DMS79 (cell line): ENCODE measurements at regions not wholly inside any gene's neighbourhood (a gene's known extent, or its start where the extent isn't known, plus 50 kb on each side); places are given as distances from the start of the nearest gene placed in this dataset.
"Not testable (repeated sequence)": the region's sequence is repeated elsewhere in the genome, so short reads cannot be mapped to it uniquely, and the experiment has no call there.

ENCODE experiments used
- DNase-seq: peaks from one replicate; lab custom pipeline; 2025; lab: John Stamatoyannopoulos, UW

- no peak for DNase-seq
Measured at GRCh38 chrX:5702890-5703289, 525.8 kb downstream of the NLGN4X start.

DNA sequence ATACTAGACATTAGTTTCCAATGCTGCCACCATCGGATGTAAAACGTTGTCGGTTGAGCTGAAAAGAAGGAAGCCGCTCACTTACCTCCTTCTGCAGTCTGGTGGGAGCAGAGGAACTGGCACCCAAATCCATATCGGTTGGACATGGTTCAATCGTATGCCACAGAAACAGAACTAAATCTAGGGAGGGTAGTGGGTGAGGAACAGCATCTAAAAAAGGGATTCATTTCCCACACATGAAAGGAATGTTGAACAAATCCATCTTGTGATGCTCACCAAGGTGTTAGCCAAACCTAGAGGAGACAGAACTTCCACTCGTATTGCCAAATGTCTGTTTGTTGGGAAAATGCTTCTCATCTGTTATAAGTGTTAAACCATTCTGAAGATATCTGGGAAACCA lies 532.7 kb downstream of the NLGN4X start:
- DNase-seq: no peak

GRCh38 chrX:5683996-5684395 lies 544.7 kb downstream of the NLGN4X start:
- no peak for DNase-seq

- no peak for DNase-seq
Measured at GRCh38 chrX:5681159-5681558, 547.5 kb downstream of the NLGN4X start.

DNA sequence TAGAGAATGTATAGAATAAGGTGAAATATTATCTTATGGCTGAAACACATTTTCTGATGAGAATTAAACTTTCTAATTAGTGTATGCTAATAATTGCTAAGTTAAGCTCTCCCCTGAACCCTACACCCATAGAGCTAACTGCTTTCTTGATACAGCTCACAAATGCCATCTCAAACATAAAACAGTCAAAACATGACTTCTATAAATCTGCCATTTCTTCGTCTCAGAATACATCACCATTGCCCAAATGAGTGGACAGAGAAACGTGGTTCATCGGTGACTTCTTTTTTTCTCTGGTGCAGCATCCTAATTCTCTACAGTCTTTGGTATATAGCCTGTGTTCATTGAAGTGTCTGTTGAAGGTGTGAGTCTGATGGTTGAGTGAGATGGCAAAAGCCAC lies 554.6 kb downstream of the NLGN4X start:
- DNase-seq: no peak

- DNase-seq: no peak
Measured at GRCh38 chrX:5672099-5672498, 556.6 kb downstream of the NLGN4X start.

DNA sequence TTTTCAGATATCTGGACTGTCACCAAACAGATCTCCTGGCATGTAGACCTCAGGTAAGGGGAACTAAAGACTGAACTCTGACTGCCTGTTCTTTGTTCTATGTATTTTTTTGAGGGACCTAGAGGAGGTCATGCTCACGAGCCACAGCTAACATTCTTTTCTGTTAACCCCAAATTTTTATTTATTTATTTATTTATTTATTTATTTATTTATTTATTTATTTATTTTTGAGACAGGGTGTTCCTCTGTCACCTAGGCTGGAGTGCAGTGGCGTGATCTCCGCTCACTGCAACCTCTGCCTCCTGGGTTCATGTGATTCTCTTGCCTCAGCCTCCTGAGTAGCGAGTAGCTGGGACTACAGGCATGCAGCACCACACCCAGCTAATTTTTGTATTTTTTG lies 562.0 kb downstream of the NLGN4X start:
- DNase-seq: not testable (repeated sequence)

DNA sequence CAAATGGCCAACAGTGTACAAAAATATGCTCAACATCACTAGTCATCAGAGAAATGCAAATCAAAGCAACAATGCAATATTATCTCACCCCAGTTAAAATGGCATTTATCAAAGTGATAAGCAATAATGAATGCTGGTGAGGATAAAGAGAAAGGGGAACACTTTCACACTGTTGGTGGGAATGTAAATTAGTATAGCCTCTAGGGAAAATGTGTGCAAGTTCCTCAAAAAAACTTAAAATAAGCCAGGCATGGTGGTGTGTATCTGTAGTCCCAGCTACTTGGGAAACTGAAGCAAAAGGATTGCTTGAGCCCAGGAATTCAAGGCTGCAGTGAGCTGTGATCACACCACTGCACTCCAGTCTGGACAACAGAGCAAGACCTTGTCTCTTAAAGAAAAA lies 572.1 kb downstream of the NLGN4X start:
- DNase-seq: no peak

DNA sequence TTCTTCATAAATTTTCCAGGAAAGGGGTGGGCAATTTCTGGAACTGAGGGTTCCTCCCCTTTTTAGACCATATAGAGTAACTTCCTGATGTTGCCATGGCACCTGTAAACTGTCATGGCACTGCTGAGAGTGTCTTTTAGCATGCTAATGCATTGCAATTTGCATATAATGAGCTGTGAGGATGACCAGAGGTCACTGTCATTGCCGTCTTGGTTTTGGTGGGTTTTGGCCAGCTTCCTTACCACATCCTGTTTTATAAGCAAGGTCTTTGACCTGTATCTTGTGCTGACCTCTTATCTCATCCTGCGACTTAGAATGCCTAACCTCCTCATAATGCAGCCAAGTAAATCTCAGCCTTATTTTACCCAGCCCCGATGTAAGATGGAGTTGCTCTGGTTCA lies 577.8 kb downstream of the NLGN4X start:
- DNase-seq: no peak

DNA sequence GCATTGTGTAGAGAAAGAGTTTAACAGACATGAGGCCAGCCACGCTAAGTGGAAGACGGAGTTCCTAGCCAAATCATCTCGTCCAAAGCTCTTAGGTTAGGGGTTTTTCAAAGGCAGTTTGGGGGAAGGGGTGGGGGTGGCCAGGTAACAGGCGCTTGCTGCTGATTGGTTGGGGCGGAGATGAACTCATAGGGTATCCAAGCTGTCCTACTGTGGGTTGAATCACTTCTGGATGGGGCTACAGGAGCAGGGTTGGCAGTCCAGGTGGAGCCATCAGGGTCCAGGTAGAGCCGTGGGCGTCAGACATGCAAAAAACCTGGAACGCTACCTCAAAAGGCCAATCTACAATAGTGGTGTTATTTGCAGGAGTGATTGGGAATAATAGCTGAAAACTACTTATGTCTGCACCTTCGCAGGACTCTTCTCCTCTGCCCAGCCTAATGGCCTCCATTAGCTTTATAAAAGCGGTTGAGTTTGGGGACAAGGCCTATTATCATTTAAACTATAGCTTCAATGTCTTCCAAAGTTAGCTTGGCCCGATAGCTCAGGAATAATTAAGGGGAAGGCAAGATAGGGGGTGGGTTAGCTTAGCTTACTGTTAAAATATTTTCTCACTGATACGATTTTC lies 579.6 kb downstream of the NLGN4X start:
- DNase-seq: no peak

GRCh38 chrX:5646818-5647217 lies 581.8 kb downstream of the NLGN4X start:
- DNase-seq: no peak

DNA sequence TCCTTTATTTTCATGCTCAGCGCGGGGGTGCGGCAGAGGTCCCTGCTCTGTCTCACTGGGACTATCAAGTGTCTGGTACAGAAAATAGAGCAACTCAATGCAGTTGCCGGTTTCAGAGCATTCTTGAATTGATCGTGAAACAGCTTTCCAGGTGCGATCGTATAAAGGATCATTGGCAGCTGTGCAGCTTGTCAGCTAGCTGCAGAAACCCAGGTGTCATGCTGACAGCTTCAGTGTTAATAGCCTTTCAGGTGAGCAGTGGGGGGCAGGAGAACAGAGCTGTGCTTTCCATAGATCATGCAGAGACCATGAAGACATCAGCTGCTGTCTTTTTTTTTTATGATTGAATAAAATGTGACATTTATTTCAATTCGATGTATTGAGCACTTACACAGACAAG lies 583.9 kb downstream of the NLGN4X start:
- DNase-seq: no peak

DNA sequence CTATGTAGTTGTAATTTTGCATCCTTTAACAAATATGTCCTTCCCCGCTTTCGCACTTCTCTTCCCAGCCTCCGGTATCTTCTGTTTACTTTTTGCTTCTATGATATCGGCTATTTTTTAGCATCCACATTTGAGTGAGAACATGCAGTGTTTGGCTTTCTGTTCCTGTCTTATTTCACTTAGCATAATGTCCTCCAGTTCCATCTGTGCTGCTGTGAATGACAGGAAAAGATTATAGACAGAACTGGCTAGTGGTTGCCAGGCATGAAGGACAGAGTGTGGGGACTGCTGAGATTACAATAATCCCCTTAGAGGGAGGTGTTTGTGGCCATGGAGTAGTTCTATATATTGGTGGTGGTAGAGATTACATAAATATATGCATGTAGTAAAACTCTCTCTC lies 588.6 kb downstream of the NLGN4X start:
- DNase-seq: no peak

- no peak for DNase-seq
Measured at GRCh38 chrX:5638572-5638971, 590.1 kb downstream of the NLGN4X start.

GRCh38 chrX:5632887-5633286 lies 595.8 kb downstream of the NLGN4X start:
- no peak for DNase-seq

DNA sequence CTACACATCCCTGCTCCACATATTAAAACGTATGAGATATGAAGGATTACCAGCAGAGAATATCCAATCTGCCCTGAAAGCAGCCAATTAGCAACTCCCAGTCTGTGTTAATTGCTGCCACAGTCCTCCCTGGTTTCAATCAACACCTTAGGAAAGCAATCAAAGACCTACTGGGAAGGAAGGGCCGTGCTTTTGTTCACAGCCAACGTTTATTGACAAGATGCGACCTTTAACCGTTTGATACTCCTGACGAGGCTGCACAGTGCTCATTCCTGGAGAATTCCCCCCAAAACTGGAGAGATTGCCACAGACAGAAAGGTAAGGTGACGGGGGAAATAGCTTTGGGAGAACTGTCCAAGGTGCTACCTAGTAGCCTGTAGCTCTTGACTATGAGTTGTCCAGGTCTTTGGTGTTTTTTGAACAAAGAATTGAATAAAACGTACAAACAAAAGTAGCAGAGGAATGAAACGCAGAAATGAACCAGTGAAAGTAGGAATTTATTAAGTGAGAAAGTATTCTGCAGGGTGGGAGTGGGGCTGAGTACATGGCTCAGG lies 596.5 kb downstream of the NLGN4X start:
- no peak for DNase-seq

DNA sequence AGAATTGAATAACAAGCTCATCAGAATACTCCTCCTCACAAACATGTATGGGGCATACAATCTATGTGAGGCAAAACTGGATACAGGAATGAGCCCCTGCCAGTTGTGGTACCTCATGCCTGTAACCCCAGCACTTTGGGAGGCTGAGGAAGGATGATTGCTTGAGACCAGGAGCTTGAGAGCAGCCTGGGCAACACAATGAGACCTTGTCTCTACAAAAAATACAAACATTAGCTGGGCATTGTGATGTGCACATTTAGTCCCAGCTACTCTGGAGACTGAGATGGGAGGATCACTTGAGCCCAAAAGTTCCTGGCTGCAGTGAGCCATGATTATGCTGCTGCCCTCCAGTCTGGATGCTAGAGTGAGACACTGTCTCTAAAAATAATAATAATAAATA lies 611.0 kb downstream of the NLGN4X start:
- no peak for DNase-seq

DNA sequence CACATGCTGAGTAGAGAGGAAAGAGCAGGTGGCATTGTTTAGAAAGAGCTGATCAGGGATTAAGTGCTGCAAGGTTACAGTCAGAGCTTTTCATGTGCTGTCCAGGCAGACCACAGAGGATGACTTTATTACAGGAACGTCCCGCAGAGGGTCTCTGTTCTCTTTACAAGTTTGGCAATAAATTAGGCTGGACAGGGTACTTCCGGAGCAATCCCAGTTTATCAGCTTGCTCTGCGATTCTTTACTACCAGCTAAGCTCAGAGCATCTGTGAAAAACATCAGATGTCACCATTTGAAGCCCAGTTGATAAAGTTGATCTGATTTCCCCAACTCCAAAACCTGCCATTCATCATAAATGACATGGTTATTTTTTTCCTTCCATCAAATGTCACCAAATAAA lies 633.1 kb downstream of the NLGN4X start:
- no peak for DNase-seq

GRCh38 chrX:5586726-5587125 lies 641.9 kb downstream of the NLGN4X start:
- DNase-seq: no peak

GRCh38 chrX:5575407-5575806 lies 653.3 kb downstream of the NLGN4X start:
- DNase-seq: no peak

- DNase-seq: no peak
Measured at GRCh38 chrX:5568934-5569333, 659.7 kb downstream of the NLGN4X start.

GRCh38 chrX:5559386-5559785 lies 669.3 kb downstream of the NLGN4X start:
- DNase-seq: no peak

DNA sequence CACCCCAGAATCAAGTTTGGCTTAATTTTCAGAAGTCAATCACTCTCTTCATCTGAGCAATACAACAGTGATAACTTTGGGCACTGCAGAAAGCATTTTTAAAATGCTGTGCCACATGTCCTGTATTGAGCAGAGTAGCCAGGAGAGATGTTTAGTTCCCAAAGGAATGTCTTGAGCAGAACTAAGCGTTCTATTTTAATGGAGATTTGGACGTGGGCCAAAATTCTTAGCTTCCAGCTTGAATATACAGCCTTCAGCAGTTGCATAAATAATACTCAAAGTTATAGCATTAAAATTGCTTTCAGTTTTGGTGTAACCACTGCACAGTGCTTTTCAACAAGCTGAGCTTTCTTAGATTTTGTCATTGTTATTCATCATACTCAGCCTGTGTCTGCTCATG lies 679.2 kb downstream of the NLGN4X start:
- no peak for DNase-seq

- no peak for DNase-seq
Measured at GRCh38 chrX:5537098-5537497, 691.6 kb downstream of the NLGN4X start.
